Aorta (tissue), 5 donors: ENCODE measurements at regions not wholly inside any gene's neighbourhood (a gene's known extent, or its start where the extent isn't known, plus 50 kb on each side); places are given as distances from the start of the nearest gene placed in this dataset.

Experiments used
- ATAC-seq: fragments of 200-7000 bp; cut with Tn5 transposase; one replicate; pipeline ENCODE4 v1.9.1; 2022; ENCODE audit warnings: moderate library complexity; ENCODE audit not compliant: low FRiP score
- DNase-seq, 2 donors: peaks; one replicate each; pipeline ENCODE4 v3.0.0-alpha.2; 2020
- H3K27ac ChIP-seq, 2 donors: one replicate each; pipeline ENCODE4 v1.5.1; 2013; ENCODE audit warnings: low read length in 2 of 2, mild to moderate bottlenecking in 2 of 2, moderate library complexity in 2 of 2, control low read depth in 1 of 2, inconsistent platforms in 1 of 2, low read depth in 1 of 2
- H3K27me3 ChIP-seq, 2 donors: one replicate each; pipeline ENCODE4 v1.6.1; 2013; ENCODE audit warnings: control low read depth in 1 of 2, low read length in 1 of 2, mild to moderate bottlenecking in 1 of 2, moderate library complexity in 1 of 2; ENCODE audit not compliant: insufficient read depth in 2 of 2, control insufficient read depth in 1 of 2
- H3K36me3 ChIP-seq, 2 donors: one replicate each; pipeline ENCODE4 v1.6.1; 2013; ENCODE audit warnings: control low read depth in 1 of 2, low read length in 1 of 2, mild to moderate bottlenecking in 1 of 2; ENCODE audit not compliant: insufficient read depth in 2 of 2, control insufficient read depth in 1 of 2
- H3K4me1 ChIP-seq, 2 donors: one replicate each; pipeline ENCODE4 v1.6.1; 2013; ENCODE audit warnings: low read length in 2 of 2, control low read depth in 1 of 2, mild to moderate bottlenecking in 1 of 2, moderate library complexity in 1 of 2; ENCODE audit not compliant: insufficient read depth in 2 of 2, control insufficient read depth in 1 of 2
- H3K4me3 ChIP-seq, 2 donors: one replicate each; pipeline ENCODE4 v1.5.1; 2013; ENCODE audit warnings: low read length in 2 of 2, control low read depth in 1 of 2, mild to moderate bottlenecking in 1 of 2
- H3K9me3 ChIP-seq: one replicate; pipeline ENCODE4 v1.6.1; 2013; ENCODE audit warnings: mild to moderate bottlenecking, low read length; ENCODE audit not compliant: control insufficient read depth
- WGBS, 2 donors: extraction: QIAGEN DNeasy Blood & Tissue Kit; methylation state at CpG; one replicate each; pipeline ENCODE4 v1.1.7; 2013; 5-methylcytosine and 5-hydroxymethylcytosine counted together
- intact Hi-C, 2 donors: fragments of 100-400 bp; cut with DNase I; formaldehyde crosslinking; loops; one replicate each; pipeline versions ENCODE4 v1.14.2 to v1.15.0; 2022
- donor health status: healthy with polysubstance abuse.
- donor health status: Bipolar disorder and iron deficiency.
- donor health status: DM: no; HTN: no; CAD: no.
- donor health status: DM: no; HTN: no; CAD: no.
- donor health status: DM: yes; HTN: yes; CAD: no.

DNA sequence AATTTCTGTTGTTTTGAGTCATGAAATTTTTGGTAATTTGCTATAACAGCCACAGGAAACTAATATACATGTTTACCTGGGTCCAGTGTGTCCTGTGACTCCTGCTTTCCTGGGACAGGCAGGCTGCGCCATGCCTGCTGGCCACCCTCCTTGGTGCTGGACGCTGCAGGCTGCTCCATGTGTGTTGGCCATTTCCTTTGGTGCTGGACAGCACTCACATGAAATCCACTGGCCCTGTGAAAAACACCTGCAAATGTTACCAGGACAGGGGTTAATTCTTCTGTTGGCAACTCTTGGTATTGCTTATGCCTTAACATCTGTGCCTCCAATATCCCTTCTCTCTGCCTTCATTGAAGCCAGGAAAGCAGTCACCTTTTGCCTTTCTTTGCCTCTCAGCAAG, 86.9 kb upstream of the ATP10A start:
- H3K4me3 ChIP-seq = no peak overlapping the region
- H3K27ac ChIP-seq = no peak overlapping the region
- no peaks in the 10 kb centered on the region for H3K27me3 ChIP-seq
- intact Hi-C loops = loop anchor here in 1 of 2 donors (10.0 kb wide), 1 partner anchor 145 kb away; no protein-coding TSS in a partner anchor
- no peak for ATAC-seq
- 88 to 89% methylated on average over 2 of the region's 2 CpGs for whole genome bisulfite sequencing, 2 donors
- DNase-seq = no peak
- H3K36me3 ChIP-seq = no peaks in the 10 kb centered on the region
- no peaks in the 10 kb centered on the region for H3K4me1 ChIP-seq
- peaks cover 1% of the 10 kb centered on the region for H3K9me3 ChIP-seq

DNA sequence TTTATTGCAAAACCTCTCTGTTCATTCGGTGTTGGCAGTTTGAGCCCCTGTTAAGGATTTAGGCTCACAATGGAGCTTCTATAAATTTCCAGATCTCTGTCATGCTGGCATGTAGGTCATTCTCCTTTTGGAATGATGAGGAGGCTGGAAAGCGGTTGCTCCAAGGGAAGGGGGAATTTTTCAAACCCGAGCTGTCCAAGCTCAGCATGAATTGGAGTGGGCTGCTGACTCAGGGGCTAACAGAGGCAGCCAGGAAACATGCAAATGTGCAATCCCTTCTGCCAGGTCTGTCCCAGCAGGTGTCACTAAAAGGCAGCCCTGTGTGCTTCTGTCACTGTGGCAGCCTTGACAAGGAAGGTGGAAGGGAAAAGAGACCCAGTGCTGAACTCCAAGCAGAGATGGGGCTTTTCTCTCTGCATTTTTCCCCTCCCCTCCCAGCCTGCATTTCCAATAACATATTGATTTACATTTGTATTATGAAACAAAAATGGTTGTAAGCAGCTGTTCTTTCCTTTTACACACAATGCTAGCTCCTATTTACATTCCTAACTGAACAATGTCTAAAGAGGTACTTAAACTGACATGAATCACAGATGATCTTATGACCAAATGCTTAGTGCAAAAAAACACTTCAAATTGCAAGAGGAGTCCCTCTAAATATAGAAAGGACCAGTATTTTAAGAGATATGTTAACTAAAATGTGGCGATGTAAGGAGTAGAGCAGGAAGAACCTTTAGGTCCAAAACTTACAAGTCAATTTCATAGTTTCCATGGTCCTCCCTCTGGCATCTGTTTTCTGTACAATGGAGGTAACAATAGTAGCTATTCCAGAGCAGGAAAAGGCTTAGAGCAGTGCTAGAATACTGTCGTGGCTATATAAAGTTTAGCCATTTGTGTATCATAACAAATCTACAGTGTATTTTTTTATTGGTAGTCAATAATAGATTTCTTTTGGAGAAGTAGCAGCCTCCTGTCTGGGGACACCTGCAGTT, 84.5 kb upstream of the ATP10A start:
- Histone ChIP-seq H3K36me3 (no peaks in the 10 kb centered on the region), H3K27me3 (no peaks in the 10 kb centered on the region), H3K4me3 (no peak overlapping the region), H3K4me1 (no peaks in the 10 kb centered on the region), H3K27ac (no peak overlapping the region), H3K9me3 (no peaks in the 10 kb centered on the region)
- intact Hi-C loops = no loop called here
- DNase-seq (no peak), ATAC-seq (no peak)
- WGBS, 2 donors = 58 to 61% methylated on average over 5 of the region's 5 CpGs

DNA sequence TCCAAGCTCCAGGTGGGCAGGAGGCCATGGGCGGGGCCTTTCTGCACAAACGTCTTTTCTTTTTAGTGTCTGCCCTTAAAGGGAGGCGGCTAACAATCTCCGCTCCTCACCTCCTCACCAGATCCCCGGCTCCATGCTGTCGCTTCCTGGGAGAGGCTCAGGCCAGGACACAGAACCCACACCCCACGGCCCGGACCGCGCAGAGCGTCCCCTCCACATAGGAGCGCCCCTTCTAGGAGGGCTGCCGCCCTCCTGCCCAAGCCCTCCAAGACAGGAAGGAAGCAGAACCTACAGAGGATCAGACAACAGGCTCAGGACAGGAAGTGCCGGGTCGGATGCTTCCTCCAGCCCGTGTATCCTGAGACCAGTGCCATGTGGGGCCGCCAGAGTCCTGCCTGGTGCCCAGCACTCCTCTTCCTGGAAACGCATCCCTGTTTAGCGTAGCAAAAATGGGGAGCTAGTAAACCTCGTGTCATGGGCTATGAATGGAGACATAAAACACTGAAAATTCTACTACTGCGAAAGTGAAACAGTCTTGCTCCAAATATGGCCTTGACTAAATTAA, 83.2 kb upstream of the ATP10A start:
- DNase-seq (no peak), ATAC-seq (no peak)
- H3K27me3 ChIP-seq = no peaks in the 10 kb centered on the region
- no peaks in the 10 kb centered on the region for H3K9me3 ChIP-seq
- H3K4me1 ChIP-seq = no peaks in the 10 kb centered on the region
- intact Hi-C loops = no loop called here
- 79 to 83% methylated on average over 21 of the region's 21 CpGs for WGBS, 2 donors
- no peak overlapping the region for H3K4me3 ChIP-seq
- H3K27ac ChIP-seq = no peak overlapping the region
- H3K36me3 ChIP-seq = no peaks in the 10 kb centered on the region

DNA sequence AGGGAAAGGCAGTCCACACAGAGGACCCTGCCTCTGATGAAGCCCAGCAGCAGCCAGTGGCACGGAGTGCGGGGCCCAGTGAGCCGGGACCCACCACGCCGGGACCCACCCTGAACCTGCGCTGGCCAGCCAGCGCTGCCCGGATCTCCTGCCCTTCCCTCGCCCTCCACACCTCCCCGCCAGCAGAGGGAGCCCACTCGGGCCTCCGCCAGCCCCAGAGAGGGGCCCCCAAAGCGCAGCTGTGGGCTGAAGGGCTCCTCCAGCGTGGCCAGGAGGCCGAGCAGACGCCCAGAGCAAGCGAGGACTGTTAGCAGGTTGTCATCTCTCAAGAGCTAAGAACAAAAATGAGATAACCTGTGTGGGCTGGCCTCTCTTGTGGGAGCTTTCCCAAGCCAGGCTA, 81.3 kb upstream of the ATP10A start:
- H3K27me3 ChIP-seq = no peaks in the 10 kb centered on the region
- no peak overlapping the region for H3K27ac ChIP-seq
- H3K36me3 ChIP-seq = no peaks in the 10 kb centered on the region
- ATAC-seq (no peak), DNase-seq (no peak)
- no peak overlapping the region for H3K4me3 ChIP-seq
- no peaks in the 10 kb centered on the region for H3K9me3 ChIP-seq
- intact Hi-C loops = no loop called here
- no peaks in the 10 kb centered on the region for H3K4me1 ChIP-seq
- WGBS, 2 donors = 89 to 90% methylated on average over 17 of the region's 17 CpGs

DNA sequence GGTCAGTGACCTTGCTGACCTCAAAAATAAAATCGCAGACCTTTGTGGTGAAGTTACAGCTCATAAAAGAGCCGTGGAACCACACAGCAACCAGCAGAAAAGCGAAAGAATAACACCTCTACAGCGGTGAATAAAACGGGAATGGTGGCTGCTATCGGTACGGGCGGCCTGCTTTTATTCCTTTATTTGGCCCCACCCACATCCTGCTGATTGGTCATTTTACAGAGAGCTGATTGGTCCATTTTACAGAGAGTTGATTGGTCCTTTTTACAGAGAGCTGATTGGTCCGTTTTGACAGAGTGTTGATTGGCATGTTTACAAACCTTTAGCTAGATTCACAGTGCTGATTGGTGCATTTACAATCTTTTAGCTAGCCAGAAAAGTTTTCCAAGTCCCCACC, 80.7 kb upstream of the ATP10A start:
- H3K36me3 ChIP-seq = no peaks in the 10 kb centered on the region
- WGBS, 2 donors = 86 to 87% methylated on average over 9 of the region's 9 CpGs
- no peak overlapping the region for H3K4me3 ChIP-seq
- H3K4me1 ChIP-seq = no peaks in the 10 kb centered on the region
- DNase-seq = no peak
- H3K27ac ChIP-seq = no peak overlapping the region
- H3K9me3 ChIP-seq = no peaks in the 10 kb centered on the region
- ATAC-seq = no peak
- intact Hi-C loops = no loop called here
- H3K27me3 ChIP-seq = no peaks in the 10 kb centered on the region

DNA sequence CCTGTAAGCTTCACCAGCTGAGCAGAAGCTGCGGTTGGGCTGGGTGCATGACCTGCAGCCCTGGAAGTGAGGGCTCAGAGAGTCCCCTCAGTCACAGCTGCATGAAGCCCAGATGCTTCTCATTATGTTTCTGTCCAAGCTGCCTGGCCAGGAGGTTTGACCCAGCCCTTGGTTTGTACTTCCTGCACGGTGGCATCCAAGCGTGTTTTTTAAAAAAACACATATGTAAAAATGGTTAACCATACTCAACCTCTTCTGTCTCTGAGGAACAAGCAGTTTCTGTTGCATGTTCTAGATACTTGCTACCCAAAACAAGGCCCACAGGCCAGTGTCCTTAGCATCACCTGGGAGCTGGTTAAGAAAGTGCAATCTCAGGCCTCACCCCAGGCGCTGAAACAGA, 76.0 kb upstream of the ATP10A start:
- no peaks in the 10 kb centered on the region for H3K4me1 ChIP-seq
- intact Hi-C loops = loop anchor here in 1 of 2 donors (10.0 kb wide), 2 partner anchors 244 to 434 kb away; no protein-coding TSS in a partner anchor
- WGBS, 2 donors = 77 to 83% methylated on average over 4 of the region's 4 CpGs
- no peaks in the 10 kb centered on the region for H3K36me3 ChIP-seq
- ATAC-seq (no peak), DNase-seq (no peak)
- no peaks in the 10 kb centered on the region for H3K27me3 ChIP-seq
- no peak overlapping the region for H3K27ac ChIP-seq
- H3K9me3 ChIP-seq = no peaks in the 10 kb centered on the region
- no peak overlapping the region for H3K4me3 ChIP-seq

DNA sequence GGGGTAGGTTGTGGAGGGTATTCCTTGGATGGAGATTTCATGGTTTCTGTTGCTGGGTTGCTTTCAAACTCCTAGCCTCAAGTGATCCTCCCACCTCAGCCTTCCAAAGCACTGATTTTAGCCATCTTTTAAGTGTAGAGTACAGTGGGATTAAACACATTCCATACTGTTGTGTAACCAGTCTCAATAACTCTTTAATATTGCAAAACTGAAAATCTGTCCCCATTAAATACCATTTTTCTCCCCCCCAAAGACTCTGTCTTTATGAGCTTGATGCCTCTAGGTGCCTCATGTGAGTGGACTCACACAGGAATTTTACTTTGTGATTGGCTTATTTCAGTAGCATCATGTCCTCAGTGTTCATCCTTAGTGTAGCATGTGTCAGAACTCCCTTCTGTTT, 74.7 kb upstream of the ATP10A start:
- no peak for DNase-seq
- H3K9me3 ChIP-seq = no peaks in the 10 kb centered on the region
- ATAC-seq = no peak
- no peak overlapping the region for H3K27ac ChIP-seq
- H3K36me3 ChIP-seq = no peaks in the 10 kb centered on the region
- H3K4me1 ChIP-seq = no peaks in the 10 kb centered on the region
- intact Hi-C loops = loop anchor here in 1 of 2 donors (10.0 kb wide), 2 partner anchors 243 to 433 kb away; no protein-coding TSS in a partner anchor
- no peaks in the 10 kb centered on the region for H3K27me3 ChIP-seq
- H3K4me3 ChIP-seq = no peak overlapping the region

DNA sequence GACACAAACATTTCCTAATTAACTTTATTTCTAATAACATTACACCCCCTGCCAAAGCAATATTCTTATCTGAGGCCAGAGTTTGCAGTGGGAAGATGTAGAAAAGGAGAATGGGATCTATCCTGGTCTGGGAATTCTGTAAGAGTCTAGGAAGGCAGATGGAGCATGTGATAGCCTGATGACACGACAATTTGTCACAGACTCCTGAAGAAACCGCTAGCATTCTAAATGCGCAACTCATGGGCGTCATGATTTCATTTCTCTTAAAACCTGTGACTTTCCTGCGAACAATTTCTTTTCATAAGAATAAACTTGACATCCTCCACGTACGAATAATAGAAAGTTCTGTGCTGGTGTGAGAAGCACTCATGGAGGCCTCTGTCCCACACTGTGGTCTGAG, 72.9 kb upstream of the ATP10A start:
- Histone ChIP-seq H3K36me3 (no peaks in the 10 kb centered on the region), H3K27ac (no peak overlapping the region), H3K4me1 (no peaks in the 10 kb centered on the region), H3K4me3 (no peak overlapping the region), H3K27me3 (no peaks in the 10 kb centered on the region), H3K9me3 (no peaks in the 10 kb centered on the region)
- intact Hi-C loops = loop anchor here in 1 of 2 donors (10.0 kb wide), 2 partner anchors 241 to 431 kb away; no protein-coding TSS in a partner anchor
- WGBS, 2 donors = 94 to 95% methylated on average over 7 of the region's 7 CpGs
- no peak for DNase-seq
- no peak for ATAC-seq
